ENCODE measurements at regions not wholly inside any gene's neighbourhood (a gene's known extent, or its start where the extent isn't known, plus 50 kb on each side); places are given as distances from the start of the nearest gene placed in this dataset.

GRCh38 chrX:108892501-108892900 lies 156.1 kb upstream of the IRS4 start:
- TF ChIP-seq CTCF (IDR thresholded peaks at IDR 0.05), result no peak
- no peak for TF ChIP-seq POLR2A (IDR thresholded peaks at IDR 0.05)
